T-helper 9 cell (primary cell): ENCODE measurements at regions not wholly inside any gene's neighbourhood (a gene's known extent, or its start where the extent isn't known, plus 50 kb on each side); places are given as distances from the start of the nearest gene placed in this dataset.

Experiments used
- DNase-seq: peaks from one replicate; pipeline ENCODE4 v3.0.0-alpha.2; 2020

- DNase-seq: no peak
These were observed 651.1 kb upstream of the ID2 start for GRCh38 chr2:8030573-8031303.

- DNase-seq: no peak
These were observed 650.5 kb upstream of the ID2 start for GRCh38 chr2:8031370-8031769.

- no peak for DNase-seq
These were observed 648.2 kb upstream of the ID2 start for GRCh38 chr2:8033546-8034096.

GRCh38 chr2:8036366-8036765 is 645.5 kb upstream of the ID2 start:
- DNase-seq: no peak

- no peak for DNase-seq
These were observed 642.1 kb upstream of the ID2 start for GRCh38 chr2:8039732-8040131.

- DNase-seq: no peak
These were observed 638.6 kb upstream of the ID2 start for GRCh38 chr2:8043295-8043694.

- DNase-seq: no peak
These were observed 637.7 kb upstream of the ID2 start for GRCh38 chr2:8044046-8044594.

- DNase-seq: no peak
These were observed 636.7 kb upstream of the ID2 start for GRCh38 chr2:8045081-8045614.

GRCh38 chr2:8046849-8047248 is 635.0 kb upstream of the ID2 start:
- DNase-seq: no peak

- DNase-seq: no peak
These were observed 632.7 kb upstream of the ID2 start for GRCh38 chr2:8049176-8049575.

GRCh38 chr2:8049851-8050571 is 631.8 kb upstream of the ID2 start:
- DNase-seq: no peak

GRCh38 chr2:8053216-8053615 is 628.6 kb upstream of the ID2 start:
- no peak for DNase-seq

- no peak for DNase-seq
These were observed 627.8 kb upstream of the ID2 start for GRCh38 chr2:8054070-8054469.

GRCh38 chr2:8058652-8059051 is 623.2 kb upstream of the ID2 start:
- DNase-seq: no peak

- no peak for DNase-seq
These were observed 622.6 kb upstream of the ID2 start for GRCh38 chr2:8059255-8059654.

GRCh38 chr2:8059794-8060193 is 622.1 kb upstream of the ID2 start:
- DNase-seq: no peak

GRCh38 chr2:8061219-8061618 is 620.6 kb upstream of the ID2 start:
- no peak for DNase-seq

- DNase-seq: no peak
These were observed 617.3 kb upstream of the ID2 start for GRCh38 chr2:8064603-8065002.

- no peak for DNase-seq
These were observed 616.7 kb upstream of the ID2 start for GRCh38 chr2:8065191-8065590.

GRCh38 chr2:8067784-8068336 is 614.0 kb upstream of the ID2 start:
- DNase-seq: no peak

GRCh38 chr2:8072907-8073306 is 608.9 kb upstream of the ID2 start:
- DNase-seq: no peak

GRCh38 chr2:8073916-8074315 is 607.9 kb upstream of the ID2 start:
- DNase-seq: no peak
